Ishikawa (cell line): ENCODE measurements at regions not wholly inside any gene's neighbourhood (a gene's known extent, or its start where the extent isn't known, plus 50 kb on each side); places are given as distances from the start of the nearest gene placed in this dataset.

Experiments used
- CEBPB ChIP-seq: IDR thresholded peaks from 2 replicates; pipeline ENCODE4 v1.6.1; 2012
- CREB1 ChIP-seq: IDR thresholded peaks from 2 replicates; pipeline ENCODE4 v1.6.1; 2012; ENCODE audit warnings: low read depth
- EGR1 ChIP-seq: IDR thresholded peaks from 2 replicates; pipeline ENCODE4 v1.6.1; 2012
- EP300 ChIP-seq: IDR thresholded peaks from 2 replicates; pipeline ENCODE4 v1.6.1; 2012; ENCODE audit warnings: borderline replicate concordance
- FOXM1 ChIP-seq: IDR thresholded peaks from 2 replicates; pipeline ENCODE4 v1.6.1; 2012; ENCODE audit warnings: low read depth, borderline replicate concordance
- MAX ChIP-seq: IDR thresholded peaks from 2 replicates; pipeline ENCODE4 v1.6.1; 2012
- NFIC ChIP-seq: IDR thresholded peaks from 2 replicates; pipeline ENCODE4 v1.6.1; 2012
- RAD21 ChIP-seq: IDR thresholded peaks from 2 replicates; pipeline ENCODE4 v1.6.1; 2012; ENCODE audit warnings: low read depth
- REST ChIP-seq: IDR thresholded peaks from 2 replicates; pipeline ENCODE4 v1.6.1; 2012; ENCODE audit warnings: low read depth, mild to moderate bottlenecking
- TAF1 ChIP-seq: IDR thresholded peaks from 2 replicates; pipeline ENCODE4 v1.6.1; 2012; ENCODE audit warnings: low read depth, mild to moderate bottlenecking
- TCF12 ChIP-seq: IDR thresholded peaks from 2 replicates; pipeline ENCODE4 v1.6.1; 2012; ENCODE audit warnings: low read depth
- TEAD4 ChIP-seq: IDR thresholded peaks from 2 replicates; pipeline ENCODE4 v1.6.1; 2012
- USF1 ChIP-seq: IDR thresholded peaks from 2 replicates; pipeline ENCODE4 v1.6.1; 2012
- YY1 ChIP-seq: IDR thresholded peaks from 2 replicates; pipeline ENCODE4 v1.6.1; 2012; ENCODE audit warnings: low read depth
- ZBTB7A ChIP-seq: IDR thresholded peaks from 2 replicates; pipeline ENCODE4 v1.6.1; 2012; ENCODE audit warnings: low read depth

GRCh38 chr14:66135831-66136230 is 350.3 kb upstream of the CCDC196 start:
- TF ChIP-seq NFIC (no peak), TCF12 (no peak), USF1 (no peak), ZBTB7A (no peak)

GRCh38 chr14:66137081-66137480 is 349.1 kb upstream of the CCDC196 start:
- no peak for TF ChIP-seq YY1
- TF ChIP-seq USF1: no peak
- no peak for TF ChIP-seq ZBTB7A
- TF ChIP-seq REST: no peak
- no peak for TF ChIP-seq CEBPB
- no peak for TF ChIP-seq RAD21
- TF ChIP-seq TAF1: no peak
- no peak for TF ChIP-seq NFIC
- TF ChIP-seq TCF12: no peak
- TF ChIP-seq MAX: no peak
- no peak for TF ChIP-seq CREB1
- TF ChIP-seq TEAD4: no peak
- TF ChIP-seq EP300: no peak

- TF ChIP-seq YY1: no peak
Observed at GRCh38 chr14:66139432-66139831, 346.7 kb upstream of the CCDC196 start.

GRCh38 chr14:66140213-66140918 is 345.8 kb upstream of the CCDC196 start:
- no peak for TF ChIP-seq EP300
- TF ChIP-seq EGR1: no peak
- TF ChIP-seq ZBTB7A: no peak
- no peak for TF ChIP-seq TEAD4
- no peak for TF ChIP-seq FOXM1
- TF ChIP-seq USF1: no peak
- TF ChIP-seq CEBPB: no peak

- TF ChIP-seq EGR1 (no peak), EP300 (no peak), USF1 (no peak), FOXM1 (no peak), TAF1 (no peak), CEBPB (no peak), NFIC (no peak), TCF12 (no peak), ZBTB7A (no peak), REST (no peak), TEAD4 (no peak), MAX (no peak), CREB1 (no peak), YY1 (no peak)
Observed at GRCh38 chr14:66140963-66141362, 345.2 kb upstream of the CCDC196 start.

GRCh38 chr14:66141733-66142132 is 344.4 kb upstream of the CCDC196 start:
- no peak for TF ChIP-seq CREB1
- no peak for TF ChIP-seq CEBPB
- no peak for TF ChIP-seq REST
- no peak for TF ChIP-seq EGR1
- no peak for TF ChIP-seq EP300
- TF ChIP-seq YY1: no peak
- no peak for TF ChIP-seq ZBTB7A
- no peak for TF ChIP-seq TAF1
- TF ChIP-seq TEAD4: no peak
- no peak for TF ChIP-seq MAX
- TF ChIP-seq NFIC: no peak
- TF ChIP-seq USF1: no peak
